ENCODE measurements at regions not wholly inside any gene's neighbourhood (a gene's known extent, or its start where the extent isn't known, plus 50 kb on each side); places are given as distances from the start of the nearest gene placed in this dataset.

GRCh38 chrX:141439651-141440050 lies 144.9 kb downstream of the SPANXA1 start:
- POLR2A ChIA-PET: no interaction called here
- FAIRE-seq: no peak

More at GRCh38 chrX:141439651-141440050, 144.9 kb downstream of the SPANXA1 start:
- ChIA-PET SMC1A (ENCODE audit: uncharacterized antibody, unreplicated experiment) (no interaction called here), RAD21 (ENCODE audit: unreplicated experiment) (no interaction called here), CTCF (no interaction called here)
- Histone ChIP-seq H3K36me3 (ENCODE audit: control insufficient read depth in 2 of 2, insufficient read depth in 2 of 2, low read length in 1 of 2) (no peaks in the 10 kb centered on the region), H3K4me1 (ENCODE audit: control insufficient read depth, insufficient read depth, low read length) (no peaks in the 10 kb centered on the region), H3K27ac (ENCODE audit: control insufficient read depth, insufficient read depth) (no peak overlapping the region), H2AFZ (ENCODE audit: control insufficient read depth, low read depth, low read length) (no peak overlapping the region), H3K27me3 (replicated peaks in 1 of 2; ENCODE audit: control insufficient read depth in 2 of 2, insufficient read depth in 2 of 2, low read length in 1 of 2) (no peaks in the 10 kb centered on the region), H3K4me3 (no peak overlapping the region), H3K9ac (ENCODE audit: control insufficient read depth, insufficient read depth, low read length) (no peak overlapping the region), H4K20me1 (ENCODE audit: control insufficient read depth, insufficient read depth) (no peaks in the 10 kb centered on the region), H3K9me3 (replicated peaks; ENCODE audit: control insufficient read depth, insufficient read depth, low read length) (no peaks in the 10 kb centered on the region), H3K4me2 (ENCODE audit: control insufficient read depth, insufficient read depth) (no peak overlapping the region), H3K79me2 (ENCODE audit: control insufficient read depth, insufficient read depth, low read length) (no peaks in the 10 kb centered on the region)
- 0% methylated on average over 1 of the region's 1 CpG for WGBS (ENCODE audit: insufficient coverage, insufficient replicate concordance, low lambda C conversion rate, missing lambda C conversion rate)
- no peak for TF ChIP-seq RAD51 (IDR thresholded peaks at IDR 0.05)
- TF ChIP-seq PML (IDR thresholded peaks at IDR 0.05; ENCODE audit: low read length): no peak
- TF ChIP-seq ZNF207 (IDR thresholded peaks at IDR 0.05; ENCODE audit: borderline replicate concordance): no peak
- TF ChIP-seq ZNF592 (IDR thresholded peaks at IDR 0.05): no peak
- TF ChIP-seq JUND (IDR thresholded peaks at IDR 0.05; ENCODE audit: low read depth, low read length): no peak
- no peak for TF ChIP-seq SMAD1 (IDR thresholded peaks at IDR 0.05; ENCODE audit: low read depth, partially characterized antibody)
- no peak for TF ChIP-seq RUNX3 (IDR thresholded peaks at IDR 0.05; ENCODE audit: low read length)
- no peak for TF ChIP-seq BCL3 (IDR thresholded peaks at IDR 0.05; ENCODE audit: borderline replicate concordance, insufficient read depth, low read depth, low read length, poor library complexity, severe bottlenecking)
- TF ChIP-seq KDM1A (IDR thresholded peaks at IDR 0.05; ENCODE audit: borderline replicate concordance): no peak
- no peak for TF ChIP-seq MTA3 (IDR thresholded peaks at IDR 0.05; ENCODE audit: borderline replicate concordance, low read length)
- no peak for TF ChIP-seq LARP7 (IDR thresholded peaks at IDR 0.05)
- TF ChIP-seq EGR1 (IDR thresholded peaks at IDR 0.05; ENCODE audit: borderline replicate concordance in 1 of 2, low read depth in 2 of 2, low read length in 2 of 2): no peak
- no peak for TF ChIP-seq CREM (IDR thresholded peaks at IDR 0.05; ENCODE audit: low read depth)
- no peak for TF ChIP-seq REST (IDR thresholded peaks at IDR 0.05; ENCODE audit: low read depth, low read length)
- intact Hi-C loops (cut with micrococcal nuclease; ENCODE audit: unreplicated experiment) (no loop called here), in situ Hi-C loops (cut with MboI) (no loop called here)
- no peak for ATAC-seq
- DNase-seq (ENCODE audit: low read depth, low spot score): no peak
- no TSS peak for BruUV-seq (replicated peaks)

Measured in GM12878 (cell line).